Activated CD4-positive, alpha-beta T cell treated with anti-CD3 and anti-CD28 coated beads for 48 hours (primary cell): ENCODE measurements at regions not wholly inside any gene's neighbourhood (a gene's known extent, or its start where the extent isn't known, plus 50 kb on each side); places are given as distances from the start of the nearest gene placed in this dataset.

ENCODE experiments used
- DNase-seq: peaks from one replicate; pipeline ENCODE4 v3.0.0-alpha.2; 2020

GRCh38 chr4:20462426-20463175, 210.9 kb downstream of the SLIT2 start:
- no peak for DNase-seq

- DNase-seq = no peak
Measured at GRCh38 chr4:20463176-20463430, 211.4 kb downstream of the SLIT2 start.

GRCh38 chr4:20464381-20464780, 212.7 kb downstream of the SLIT2 start:
- no peak for DNase-seq

GRCh38 chr4:20474119-20474518, 222.4 kb downstream of the SLIT2 start:
- DNase-seq = no peak

- no peak for DNase-seq
Measured at GRCh38 chr4:20478412-20478811, 221.8 kb upstream of the PACRGL start.

GRCh38 chr4:20480165-20480947, 219.9 kb upstream of the PACRGL start:
- no peak for DNase-seq

- no peak for DNase-seq
Measured at GRCh38 chr4:20483416-20483815, 216.8 kb upstream of the PACRGL start.

- DNase-seq = no peak
Measured at GRCh38 chr4:20486433-20486832, 213.8 kb upstream of the PACRGL start.

GRCh38 chr4:20487446-20487845, 212.8 kb upstream of the PACRGL start:
- DNase-seq = no peak

GRCh38 chr4:20487852-20488251, 212.4 kb upstream of the PACRGL start:
- DNase-seq = no peak

- no peak for DNase-seq
Measured at GRCh38 chr4:20490734-20491133, 209.5 kb upstream of the PACRGL start.

GRCh38 chr4:20493761-20494353, 206.4 kb upstream of the PACRGL start:
- no peak for DNase-seq

GRCh38 chr4:20496068-20496467, 204.2 kb upstream of the PACRGL start:
- no peak for DNase-seq

GRCh38 chr4:20504146-20504545, 196.1 kb upstream of the PACRGL start:
- DNase-seq = no peak

GRCh38 chr4:20505927-20506326, 194.3 kb upstream of the PACRGL start:
- DNase-seq = no peak

GRCh38 chr4:20506827-20507226, 193.4 kb upstream of the PACRGL start:
- DNase-seq = no peak

- DNase-seq = no peak
Measured at GRCh38 chr4:20509315-20509714, 190.9 kb upstream of the PACRGL start.

GRCh38 chr4:20512033-20512792, 188.0 kb upstream of the PACRGL start:
- no peak for DNase-seq

- no peak for DNase-seq
Measured at GRCh38 chr4:20512985-20513384, 187.3 kb upstream of the PACRGL start.

- no peak for DNase-seq
Measured at GRCh38 chr4:20520901-20521300, 179.4 kb upstream of the PACRGL start.

- no peak for DNase-seq
Measured at GRCh38 chr4:20528508-20528907, 171.8 kb upstream of the PACRGL start.

- DNase-seq = no peak
Measured at GRCh38 chr4:20529691-20530090, 170.6 kb upstream of the PACRGL start.

GRCh38 chr4:20532116-20532790, 168.0 kb upstream of the PACRGL start:
- DNase-seq = no peak
